Adrenal gland (tissue), 9 donors: ENCODE measurements at regions not wholly inside any gene's neighbourhood (a gene's known extent, or its start where the extent isn't known, plus 50 kb on each side); places are given as distances from the start of the nearest gene placed in this dataset.

Experiments used
- DNase-seq, 7 donors: peaks; one replicate each; pipeline ENCODE4 v3.0.0-alpha.2; 2019 to 2020
- H3K27ac ChIP-seq, 5 donors: fragments of 200-600 bp; sonication (generic) in 4 of 5; 1 replicate in 3 of 5; 2 replicates in 2 of 5; pipeline versions ENCODE4 v1.5.1 to v1.8.0; 2016 to 2020; ENCODE audit warnings: mild to moderate bottlenecking in 1 of 5
- H3K27me3 ChIP-seq: fragments of 200-600 bp; 2 replicates; pipeline ENCODE4 v1.8.0; 2021
- H3K36me3 ChIP-seq, 2 donors: fragments of 200-600 bp; replicated peaks in 1 of 2; 1 replicate in 1 of 2; 2 replicates in 1 of 2; pipeline versions ENCODE4 v1.5.1 to v1.8.0; 2018 to 2022
- H3K4me1 ChIP-seq, 2 donors: fragments of 200-600 bp; replicated peaks in 1 of 2; 1 replicate in 1 of 2; 2 replicates in 1 of 2; pipeline versions ENCODE4 v1.5.1 to v1.8.0; 2018 to 2021
- H3K4me3 ChIP-seq, 4 donors: fragments of 200-600 bp; sonication (generic) in 3 of 4; one replicate each; pipeline ENCODE4 v1.5.1; 2016 to 2018
- H3K9me3 ChIP-seq, 3 donors: fragments of 200-600 bp; sonication (generic) in 1 of 3; replicated peaks in 1 of 3; 1 replicate in 2 of 3; 2 replicates in 1 of 3; pipeline versions ENCODE4 v1.5.1 to v1.8.0; 2016 to 2021
- CTCF ChIP-seq, 6 experiments: fragments of 450-650 bp in 4 of 6; fragments of 200-600 bp in 2 of 6; sonication (generic) in 1 of 6; IDR thresholded peaks; 1 replicate in 5 of 6; 2 replicates in 1 of 6; pipeline versions ENCODE4 v1.5.1 to v1.8.0; 2016 to 2021; ENCODE audit warnings: antibody characterized with exemption in 6 of 6, mild to moderate bottlenecking in 2 of 6, moderate library complexity in 1 of 6
- POLR2A ChIP-seq, 2 donors: fragments of 450-650 bp; IDR thresholded peaks; one replicate each; pipeline ENCODE4 v1.6.1; 2017; ENCODE audit warnings: antibody characterized with exemption in 2 of 2, mild to moderate bottlenecking in 2 of 2, moderate library complexity in 1 of 2
- WGBS, 4 donors: extraction: QIAGEN DNeasy Blood & Tissue Kit in 2 of 4; methylation state at CpG; one replicate each; pipeline versions ENCODE4 v1.1.5 to v1.1.7; 2013 to 2017; 5-methylcytosine and 5-hydroxymethylcytosine counted together
- intact Hi-C, 2 donors: fragments of 100-400 bp; cut with DNase I; formaldehyde crosslinking; loops; one replicate each; pipeline versions ENCODE4 v1.14.1 to v1.15.0; 2022 to 2023
- donor health status: healthy with polysubstance abuse.
- donor health status: Bipolar disorder and iron deficiency.
- donor health status: DM: yes; HTN: yes; CAD: no.
- donor health status: DM: no; HTN: no; CAD: no.
- donor health status: DM: no; HTN: no; CAD: no.

- no peak overlapping the region for H3K4me3 ChIP-seq
- H3K9me3 ChIP-seq = no peaks in the 10 kb centered on the region
- intact Hi-C loops = no loop called here
- H3K36me3 ChIP-seq = no peaks in the 10 kb centered on the region
- 88 to 94% (median 90%) methylated on average over 1 of the region's 1 CpG for WGBS, 4 donors
- H3K4me1 ChIP-seq = no peaks in the 10 kb centered on the region
- TF ChIP-seq CTCF (IDR thresholded peaks at IDR 0.05) (no peak), POLR2A (IDR thresholded peaks at IDR 0.05) (no peak)
- H3K27me3 ChIP-seq = peaks cover 5% of the 10 kb centered on the region
- H3K27ac ChIP-seq = no peak overlapping the region
- DNase-seq = no peak
These were observed 73.2 kb downstream of the SUCNR1 start for GRCh38 chr3:151946606-151947005.

GRCh38 chr3:151949706-151950105, 76.3 kb downstream of the SUCNR1 start:
- DNase-seq = no peak

GRCh38 chr3:151955356-151955755, 81.9 kb downstream of the SUCNR1 start:
- H3K4me3 ChIP-seq = no peak overlapping the region
- intact Hi-C loops = no loop called here
- H3K27ac ChIP-seq = no peak overlapping the region
- no peaks in the 10 kb centered on the region for H3K27me3 ChIP-seq
- 73 to 83% (median 78%) methylated on average over 1 of the region's 1 CpG for WGBS, 4 donors
- no peak for TF ChIP-seq CTCF (IDR thresholded peaks at IDR 0.05)
- no peak for TF ChIP-seq POLR2A (IDR thresholded peaks at IDR 0.05)
- no peak for DNase-seq
- H3K4me1 ChIP-seq = no peaks in the 10 kb centered on the region
- no peaks in the 10 kb centered on the region for H3K9me3 ChIP-seq
- H3K36me3 ChIP-seq = no peaks in the 10 kb centered on the region

More at GRCh38 chr3:151949706-151950105, 76.3 kb downstream of the SUCNR1 start:
- intact Hi-C loops = no loop called here
- 77 to 91% (median 87%) methylated on average over 4 of the region's 4 CpGs for WGBS, 4 donors
- H3K36me3 ChIP-seq = no peaks in the 10 kb centered on the region
- H3K9me3 ChIP-seq = no peaks in the 10 kb centered on the region
- H3K4me1 ChIP-seq = no peaks in the 10 kb centered on the region
- no peak overlapping the region for H3K27ac ChIP-seq
- peaks cover 5% of the 10 kb centered on the region for H3K27me3 ChIP-seq
- TF ChIP-seq POLR2A (IDR thresholded peaks at IDR 0.05) (no peak), CTCF (IDR thresholded peaks at IDR 0.05) (no peak)
- H3K4me3 ChIP-seq = no peak overlapping the region

- no peak for DNase-seq
- WGBS, 4 donors = 69 to 84% (median 79%) methylated on average over 4 of the region's 4 CpGs
- Histone ChIP-seq H3K4me3 (no peak overlapping the region), H3K4me1 (no peaks in the 10 kb centered on the region), H3K36me3 (no peaks in the 10 kb centered on the region), H3K27me3 (no peaks in the 10 kb centered on the region), H3K27ac (no peak overlapping the region), H3K9me3 (no peaks in the 10 kb centered on the region)
- intact Hi-C loops = no loop called here
- TF ChIP-seq CTCF (IDR thresholded peaks at IDR 0.05) (no peak), POLR2A (IDR thresholded peaks at IDR 0.05) (no peak)
These were observed 87.6 kb downstream of the SUCNR1 start for GRCh38 chr3:151960961-151961580.
